Stimulated activated naive B cell treated with anti-CD40 and anti-IgM and Interleukin-4, amounts not matched to agents 10 μg/mL and 1 μg/mL and 100 μg/mL, for 72 hours (primary cell): ENCODE measurements at regions not wholly inside any gene's neighbourhood (a gene's known extent, or its start where the extent isn't known, plus 50 kb on each side); places are given as distances from the start of the nearest gene placed in this dataset.
"Not testable (repeated sequence)": the region's sequence is repeated elsewhere in the genome, so short reads cannot be mapped to it uniquely, and the experiment has no call there.

ENCODE experiments used
- ATAC-seq, 2 donors: fragments of 150-1000 bp; cut with Tn5 transposase; replicated peaks; 2 replicates each; pipeline ENCODE4 v1.10.0; 2021; ENCODE audit warnings: moderate library complexity in 1 of 2
- DNase-seq: peaks from one replicate; pipeline ENCODE4 v3.0.0; 2021
- H3K27ac Mint-ChIP-seq: one replicate; pipeline ENCODE4 v1.8.0; 2022; ENCODE audit warnings: mild to moderate bottlenecking, mixed read lengths
- H3K27me3 Mint-ChIP-seq, 2 donors: one replicate each; pipeline ENCODE4 v1.8.0; 2022; ENCODE audit warnings: mixed read lengths in 2 of 2
- H3K36me3 Mint-ChIP-seq, 2 donors: one replicate each; pipeline ENCODE4 v1.8.0; 2022; ENCODE audit warnings: mixed read lengths in 2 of 2, mild to moderate bottlenecking in 1 of 2
- H3K4me1 Mint-ChIP-seq, 2 donors: one replicate each; pipeline ENCODE4 v1.8.0; 2022; ENCODE audit warnings: mixed read lengths in 2 of 2, mild to moderate bottlenecking in 1 of 2
- H3K4me3 Mint-ChIP-seq, 2 donors: one replicate each; pipeline ENCODE4 v1.8.0; 2022; ENCODE audit warnings: mild to moderate bottlenecking in 2 of 2, mixed read lengths in 2 of 2, moderate library complexity in 1 of 2
- H3K9me3 Mint-ChIP-seq, 2 donors: one replicate each; pipeline ENCODE4 v1.8.0; 2022; ENCODE audit warnings: mixed read lengths in 2 of 2, mild to moderate bottlenecking in 1 of 2

GRCh38 chr2:58358026-58358425 is 116.9 kb upstream of the FANCL start:
- Mint-ChIP-seq H3K27me3 (no peaks in the 10 kb centered on the region), H3K27ac (no peak overlapping the region), H3K36me3 (no peaks in the 10 kb centered on the region), H3K4me3 (no peak overlapping the region), H3K9me3 (no peaks in the 10 kb centered on the region), H3K4me1 (no peaks in the 10 kb centered on the region)
- no peak for DNase-seq
- ATAC-seq: no peak

- Mint-ChIP-seq H3K9me3 (no peaks in the 10 kb centered on the region), H3K4me3 (no peak overlapping the region), H3K27me3 (no peaks in the 10 kb centered on the region), H3K27ac (no peak overlapping the region), H3K36me3 (no peaks in the 10 kb centered on the region), H3K4me1 (no peaks in the 10 kb centered on the region)
- DNase-seq (no peak), ATAC-seq (no peak)
These were observed 116.4 kb upstream of the FANCL start for GRCh38 chr2:58357521-58357920.

- no peak for ATAC-seq
- no peaks in the 10 kb centered on the region for H3K4me1 Mint-ChIP-seq
These were observed 113.1 kb upstream of the FANCL start for GRCh38 chr2:58354230-58354629.

GRCh38 chr2:58350484-58350883 is 109.4 kb upstream of the FANCL start:
- Mint-ChIP-seq H3K27me3 (no peaks in the 10 kb centered on the region), H3K27ac (no peak overlapping the region), H3K4me1 (no peaks in the 10 kb centered on the region), H3K9me3 (no peaks in the 10 kb centered on the region), H3K36me3 (no peaks in the 10 kb centered on the region), H3K4me3 (no peak overlapping the region)
- DNase-seq: no peak
- ATAC-seq: peak; percentile 69 to 79

More at GRCh38 chr2:58354230-58354629, 113.1 kb upstream of the FANCL start:
- no peak for DNase-seq
- no peaks in the 10 kb centered on the region for H3K36me3 Mint-ChIP-seq
- no peak overlapping the region for H3K4me3 Mint-ChIP-seq
- no peak overlapping the region for H3K27ac Mint-ChIP-seq
- H3K9me3 Mint-ChIP-seq: no peaks in the 10 kb centered on the region
- H3K27me3 Mint-ChIP-seq: no peaks in the 10 kb centered on the region

- Mint-ChIP-seq H3K4me1 (no peaks in the 10 kb centered on the region), H3K27ac (no peak overlapping the region), H3K4me3 (no peak overlapping the region), H3K27me3 (no peaks in the 10 kb centered on the region), H3K36me3 (no peaks in the 10 kb centered on the region), H3K9me3 (peaks cover under 1 to 3% of the 10 kb centered on the region in 2 donors)
- no peak for ATAC-seq
- DNase-seq: no peak
These were observed 106.7 kb upstream of the FANCL start for GRCh38 chr2:58347810-58348209.

- Mint-ChIP-seq H3K9me3 (peaks cover 12 to 14% of the 10 kb centered on the region in 2 donors), H3K36me3 (peaks cover 0 to 4% of the 10 kb centered on the region in 2 donors)
- ATAC-seq: no peak
These were observed 99.9 kb upstream of the FANCL start for GRCh38 chr2:58341047-58341446.

GRCh38 chr2:58339548-58340243 is 98.6 kb upstream of the FANCL start:
- H3K4me3 Mint-ChIP-seq: no peak overlapping the region

More at GRCh38 chr2:58341047-58341446, 99.9 kb upstream of the FANCL start:
- DNase-seq: no peak
- H3K27ac Mint-ChIP-seq: no peak overlapping the region
- no peak overlapping the region for H3K4me3 Mint-ChIP-seq
- no peaks in the 10 kb centered on the region for H3K4me1 Mint-ChIP-seq
- peaks cover 0 to 6% of the 10 kb centered on the region in 2 donors for H3K27me3 Mint-ChIP-seq

GRCh38 chr2:58336416-58336815 is 95.3 kb upstream of the FANCL start:
- Mint-ChIP-seq H3K27me3 (no peaks in the 10 kb centered on the region), H3K36me3 (no peaks in the 10 kb centered on the region), H3K4me3 (no peak overlapping the region), H3K27ac (no peak overlapping the region), H3K4me1 (no peaks in the 10 kb centered on the region), H3K9me3 (peaks cover under 1% of the 10 kb centered on the region in 2 donors)
- DNase-seq (no peak), ATAC-seq (no peak)

More at GRCh38 chr2:58339548-58340243, 98.6 kb upstream of the FANCL start:
- ATAC-seq: no peak
- Mint-ChIP-seq H3K9me3 (peaks cover 12 to 14% of the 10 kb centered on the region in 2 donors), H3K27me3 (peaks cover 0 to 6% of the 10 kb centered on the region in 2 donors), H3K27ac (no peak overlapping the region), H3K4me1 (no peaks in the 10 kb centered on the region), H3K36me3 (peaks cover 0 to 4% of the 10 kb centered on the region in 2 donors)
- no peak for DNase-seq

GRCh38 chr2:58334414-58334813 is 93.3 kb upstream of the FANCL start:
- Mint-ChIP-seq H3K9me3 (no peaks in the 10 kb centered on the region), H3K27me3 (no peaks in the 10 kb centered on the region), H3K4me3 (no peak overlapping the region), H3K27ac (no peak overlapping the region), H3K4me1 (no peaks in the 10 kb centered on the region), H3K36me3 (no peaks in the 10 kb centered on the region)
- no peak for DNase-seq
- no peak for ATAC-seq

GRCh38 chr2:58325296-58325895 is 84.3 kb upstream of the FANCL start:
- peaks cover 12 to 14% of the 10 kb centered on the region in 2 donors for H3K27me3 Mint-ChIP-seq
- not testable (repeated sequence) for H3K27ac Mint-ChIP-seq, H3K4me1 Mint-ChIP-seq, DNase-seq, H3K9me3 Mint-ChIP-seq, H3K4me3 Mint-ChIP-seq, ATAC-seq, H3K36me3 Mint-ChIP-seq

- Mint-ChIP-seq H3K4me3 (no peak overlapping the region), H3K27ac (no peak overlapping the region), H3K4me1 (no peaks in the 10 kb centered on the region), H3K36me3 (no peaks in the 10 kb centered on the region), H3K27me3 (no peaks in the 10 kb centered on the region), H3K9me3 (peaks cover under 1 to 1% of the 10 kb centered on the region in 2 donors)
- DNase-seq: no peak
- ATAC-seq: no peak
These were observed 78.4 kb upstream of the FANCL start for GRCh38 chr2:58319481-58319880.

GRCh38 chr2:58318949-58319348 is 77.8 kb upstream of the FANCL start:
- H3K27ac Mint-ChIP-seq, H3K9me3 Mint-ChIP-seq, ATAC-seq, DNase-seq, H3K4me3 Mint-ChIP-seq, H3K4me1 Mint-ChIP-seq, H3K27me3 Mint-ChIP-seq, H3K36me3 Mint-ChIP-seq: not testable (repeated sequence)

GRCh38 chr2:58313926-58314325 is 72.8 kb upstream of the FANCL start:
- no peak overlapping the region for H3K27ac Mint-ChIP-seq
- DNase-seq: no peak
- H3K4me3 Mint-ChIP-seq: no peak overlapping the region
- no peaks in the 10 kb centered on the region for H3K27me3 Mint-ChIP-seq
- ATAC-seq: no peak
- H3K9me3 Mint-ChIP-seq: peaks cover 6% of the 10 kb centered on the region in 2 donors
- H3K36me3 Mint-ChIP-seq: no peaks in the 10 kb centered on the region
- H3K4me1 Mint-ChIP-seq: no peaks in the 10 kb centered on the region

- Mint-ChIP-seq H3K4me1 (no peaks in the 10 kb centered on the region), H3K27me3 (peaks cover 0 to 7% of the 10 kb centered on the region in 2 donors)
- no peak for ATAC-seq
These were observed 67.3 kb upstream of the FANCL start for GRCh38 chr2:58308435-58308834.

GRCh38 chr2:58304843-58305242 is 63.7 kb upstream of the FANCL start:
- ATAC-seq (no peak), DNase-seq (no peak)
- Mint-ChIP-seq H3K4me1 (no peaks in the 10 kb centered on the region), H3K36me3 (no peaks in the 10 kb centered on the region), H3K27me3 (peaks cover 0 to 10% of the 10 kb centered on the region in 2 donors), H3K27ac (no peak overlapping the region), H3K4me3 (no peak overlapping the region), H3K9me3 (peaks cover 0 to 3% of the 10 kb centered on the region in 2 donors)

More at GRCh38 chr2:58308435-58308834, 67.3 kb upstream of the FANCL start:
- Mint-ChIP-seq H3K9me3 (peaks cover 0 to 3% of the 10 kb centered on the region in 2 donors), H3K36me3 (no peaks in the 10 kb centered on the region), H3K27ac (no peak overlapping the region), H3K4me3 (no peak overlapping the region)
- DNase-seq: no peak
